ENCODE measurements at regions not wholly inside any gene's neighbourhood (a gene's known extent, or its start where the extent isn't known, plus 50 kb on each side); places are given as distances from the start of the nearest gene placed in this dataset.

DNA sequence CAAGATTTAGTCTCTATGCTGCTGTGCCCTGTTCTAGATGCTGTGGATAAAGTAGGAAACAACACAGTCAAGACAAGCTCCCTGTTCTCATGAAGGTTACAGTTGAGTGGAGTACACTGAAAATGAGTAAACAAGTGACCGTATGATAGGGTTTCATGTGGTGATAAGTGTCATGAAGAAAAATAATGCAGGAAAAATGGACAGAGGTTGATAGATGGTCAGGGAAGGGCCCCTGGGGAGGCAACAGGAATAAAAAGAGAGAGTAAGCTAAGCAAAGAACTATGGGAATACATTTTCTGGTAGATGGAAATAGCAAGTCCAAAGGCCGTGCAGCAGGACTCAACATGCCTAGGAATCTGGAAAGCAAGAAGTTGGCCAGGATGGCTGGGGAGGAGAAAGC is 394.0 kb downstream of the DTHD1 start:
- TF ChIP-seq, protein P1, sequence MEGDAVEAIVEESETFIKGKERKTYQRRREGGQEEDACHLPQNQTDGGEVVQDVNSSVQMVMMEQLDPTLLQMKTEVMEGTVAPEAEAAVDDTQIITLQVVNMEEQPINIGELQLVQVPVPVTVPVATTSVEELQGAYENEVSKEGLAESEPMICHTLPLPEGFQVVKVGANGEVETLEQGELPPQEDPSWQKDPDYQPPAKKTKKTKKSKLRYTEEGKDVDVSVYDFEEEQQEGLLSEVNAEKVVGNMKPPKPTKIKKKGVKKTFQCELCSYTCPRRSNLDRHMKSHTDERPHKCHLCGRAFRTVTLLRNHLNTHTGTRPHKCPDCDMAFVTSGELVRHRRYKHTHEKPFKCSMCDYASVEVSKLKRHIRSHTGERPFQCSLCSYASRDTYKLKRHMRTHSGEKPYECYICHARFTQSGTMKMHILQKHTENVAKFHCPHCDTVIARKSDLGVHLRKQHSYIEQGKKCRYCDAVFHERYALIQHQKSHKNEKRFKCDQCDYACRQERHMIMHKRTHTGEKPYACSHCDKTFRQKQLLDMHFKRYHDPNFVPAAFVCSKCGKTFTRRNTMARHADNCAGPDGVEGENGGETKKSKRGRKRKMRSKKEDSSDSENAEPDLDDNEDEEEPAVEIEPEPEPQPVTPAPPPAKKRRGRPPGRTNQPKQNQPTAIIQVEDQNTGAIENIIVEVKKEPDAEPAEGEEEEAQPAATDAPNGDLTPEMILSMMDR (conservative IDR thresholded peaks at IDR 0.05): no peak

DNA sequence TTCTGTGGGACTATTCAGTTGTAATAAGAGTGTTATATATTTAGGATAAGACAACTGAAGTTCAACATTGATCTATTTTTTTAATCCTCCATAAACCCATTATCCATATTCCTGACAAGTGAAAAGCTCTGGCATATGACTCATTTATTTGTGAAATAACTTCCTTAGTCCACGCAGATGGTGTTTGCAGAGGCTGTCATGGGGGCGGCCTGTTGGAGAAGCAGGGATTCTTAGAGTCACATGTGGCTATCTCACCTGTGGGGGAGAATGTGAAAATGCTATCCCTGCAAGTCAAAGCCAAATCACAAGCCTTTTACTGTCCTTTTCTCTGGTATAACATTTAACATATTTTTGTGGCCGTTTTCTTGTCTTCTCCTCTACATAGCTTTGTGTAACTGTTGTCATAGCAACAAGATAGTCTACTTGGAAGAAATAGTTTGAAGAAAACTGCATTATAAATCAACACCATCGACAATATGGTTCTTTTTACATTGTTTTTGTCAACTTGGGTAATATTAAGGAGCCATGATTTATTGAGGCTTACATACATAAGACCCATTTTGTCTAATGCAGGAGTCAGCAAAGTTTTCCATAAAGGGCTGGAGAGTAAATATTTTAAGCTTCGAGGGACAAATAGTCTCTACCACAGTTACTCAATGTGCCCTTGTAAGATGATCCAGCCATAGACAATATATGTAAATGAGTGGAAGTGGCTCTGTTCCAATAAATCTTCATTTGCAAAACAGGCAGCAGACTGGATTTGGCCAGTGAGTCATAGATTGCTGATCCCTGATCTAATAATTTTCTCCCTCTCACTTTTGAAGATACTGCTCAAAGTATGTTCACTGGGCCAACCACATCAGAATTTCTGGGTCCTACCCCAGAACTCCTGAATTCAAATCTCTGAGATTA is 395.0 kb downstream of the DTHD1 start:
- TF ChIP-seq, protein P1 (conservative IDR thresholded peaks at IDR 0.05): no peak
- no peak overlapping the region for H3K27ac ChIP-seq

More for the DNA sequence above, 394.0 kb downstream of the DTHD1 start:
- H3K27ac ChIP-seq: no peak overlapping the region

DNA sequence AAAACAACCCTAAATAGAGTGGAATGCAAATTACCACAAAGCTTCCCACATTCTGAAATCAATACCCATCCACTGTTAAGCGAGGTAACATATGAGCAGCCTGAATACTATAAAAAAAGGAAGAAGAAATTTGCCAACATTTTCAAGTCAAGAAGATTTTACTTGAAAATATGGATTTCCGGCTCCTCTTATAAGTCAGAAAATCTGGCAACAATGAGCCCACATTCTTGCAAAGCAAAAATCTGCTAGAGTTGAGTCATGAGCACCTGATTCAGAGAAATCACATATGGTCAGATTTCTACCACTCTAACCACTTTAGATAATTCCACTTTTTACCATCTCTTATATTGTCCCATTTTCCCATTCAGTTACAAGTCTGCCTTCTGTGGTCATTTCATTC is 395.7 kb downstream of the DTHD1 start:
- H3K27ac ChIP-seq: no peak overlapping the region
- TF ChIP-seq, protein P1 (conservative IDR thresholded peaks at IDR 0.05): no peak

DNA sequence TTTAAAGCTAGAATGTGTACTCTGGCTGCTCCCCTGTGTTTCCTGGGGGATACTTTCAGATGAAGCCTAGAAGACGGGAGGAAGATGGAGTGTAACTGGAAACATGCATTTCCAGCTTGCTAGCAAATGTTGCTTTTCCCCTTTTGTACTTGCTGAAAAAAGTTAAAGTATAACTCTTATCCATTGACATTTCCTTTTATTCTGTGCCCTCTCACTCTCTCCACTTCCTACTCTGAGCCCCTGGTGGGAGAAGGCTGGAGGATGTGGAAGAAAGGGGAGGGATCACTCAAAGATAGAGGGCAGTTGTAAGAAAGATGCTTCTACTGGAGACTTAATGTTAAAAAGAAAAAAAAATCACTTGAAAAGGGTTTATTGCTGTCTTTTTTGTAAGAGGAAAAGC is 396.5 kb downstream of the DTHD1 start:
- TF ChIP-seq, protein P1 (conservative IDR thresholded peaks at IDR 0.05): no peak
- H3K27ac ChIP-seq: no peak overlapping the region

DNA sequence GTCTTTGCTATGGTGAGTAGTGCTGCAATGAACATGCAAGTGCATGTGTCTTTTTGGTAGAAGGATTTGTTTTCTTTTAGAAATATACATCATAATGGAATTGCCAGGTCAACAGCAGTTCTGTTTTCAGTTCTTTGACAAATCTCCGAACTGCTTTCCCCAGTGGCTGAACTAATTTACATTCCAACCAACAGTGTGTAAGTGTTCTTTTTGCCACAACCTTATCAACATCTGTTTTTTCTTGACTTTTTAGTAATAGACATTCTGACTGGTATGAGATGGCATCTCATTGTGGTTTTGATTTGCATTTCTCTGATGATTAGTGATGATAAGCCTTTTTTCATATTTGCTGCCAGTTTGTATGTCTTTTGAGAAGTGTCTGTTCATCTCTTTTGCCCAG is 406.3 kb downstream of the DTHD1 start:
- H3K27ac ChIP-seq: no peak overlapping the region
- TF ChIP-seq, protein P1 (conservative IDR thresholded peaks at IDR 0.05): no peak

DNA sequence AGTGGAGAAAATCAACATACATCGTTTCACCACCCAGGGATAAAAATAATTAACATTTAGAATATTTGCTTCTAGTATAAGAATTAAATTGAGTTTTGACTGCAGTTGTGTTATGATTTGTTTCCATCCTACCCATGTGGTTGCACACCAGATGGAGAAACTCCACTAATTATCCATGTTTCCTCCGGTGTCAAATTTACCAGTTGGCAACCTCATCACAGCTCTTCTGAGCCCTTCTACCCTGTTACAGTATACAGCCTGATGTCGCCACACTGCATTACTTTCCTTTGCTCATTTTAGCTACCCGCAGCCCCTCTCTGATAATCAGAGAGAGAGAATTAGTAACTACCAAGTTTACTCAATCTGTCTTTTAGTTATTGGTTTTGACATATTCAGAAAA is 411.2 kb downstream of the DTHD1 start:
- no peak overlapping the region for H3K27ac ChIP-seq

DNA sequence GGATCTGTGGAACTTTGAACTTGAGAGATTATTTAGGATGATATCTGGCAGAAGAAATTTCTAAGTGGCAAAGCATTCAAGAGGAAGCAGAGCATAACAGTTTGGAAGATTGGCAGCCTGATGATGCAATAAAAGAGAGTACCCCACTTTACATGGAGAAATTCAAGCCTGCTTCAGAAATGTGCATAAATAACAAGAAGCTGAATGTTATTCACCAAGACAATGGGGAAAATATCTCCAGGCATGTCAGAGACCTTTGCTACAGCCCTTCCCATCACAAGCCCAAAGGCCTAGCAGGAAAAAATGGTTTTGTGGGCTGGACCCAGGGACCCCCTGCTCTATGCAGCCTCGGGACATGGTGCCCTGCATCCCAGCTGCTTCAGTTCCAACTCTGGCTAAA is 420.8 kb downstream of the DTHD1 start:
- TF ChIP-seq, protein P1 (conservative IDR thresholded peaks at IDR 0.05): no peak
- H3K27ac ChIP-seq: no peak overlapping the region

More for the DNA sequence above, 411.2 kb downstream of the DTHD1 start:
- TF ChIP-seq, protein P1 (conservative IDR thresholded peaks at IDR 0.05): no peak

Measured in VCaP (cell line).